NCI-H1092 treated with DMSO at 0.1 percent for 48 hours (cell line): ENCODE measurements at regions not wholly inside any gene's neighbourhood (a gene's known extent, or its start where the extent isn't known, plus 50 kb on each side); places are given as distances from the start of the nearest gene placed in this dataset.
"Not testable (repeated sequence)": the region's sequence is repeated elsewhere in the genome, so short reads cannot be mapped to it uniquely, and the experiment has no call there.

Experiments used
- DNase-seq: peaks from one replicate; lab custom pipeline; 2025; lab: John Stamatoyannopoulos, UW

- no peak for DNase-seq
Measured at GRCh38 chr9:88596376-88596775, 61.4 kb downstream of the NXNL2 start.

- no peak for DNase-seq
Measured at GRCh38 chr9:88604836-88605511, 70.0 kb downstream of the NXNL2 start.

- no peak for DNase-seq
Measured at GRCh38 chr9:88605512-88606362, 70.8 kb downstream of the NXNL2 start.

- no peak for DNase-seq
Measured at GRCh38 chr9:88614359-88614758, 79.4 kb downstream of the NXNL2 start.

GRCh38 chr9:88623698-88624097, 88.7 kb downstream of the NXNL2 start:
- DNase-seq: no peak

GRCh38 chr9:88628114-88628513, 93.1 kb downstream of the NXNL2 start:
- no peak for DNase-seq

- DNase-seq: no peak
Measured at GRCh38 chr9:88628811-88629210, 93.8 kb downstream of the NXNL2 start.

- DNase-seq: not testable (repeated sequence)
Measured at GRCh38 chr9:88630574-88630973, 95.6 kb downstream of the NXNL2 start.

GRCh38 chr9:88635151-88635550, 100.2 kb downstream of the NXNL2 start:
- DNase-seq: no peak

- DNase-seq: no peak
Measured at GRCh38 chr9:88641456-88642240, 106.7 kb downstream of the NXNL2 start.

GRCh38 chr9:88642336-88642735, 107.4 kb downstream of the NXNL2 start:
- DNase-seq: no peak

- no peak for DNase-seq
Measured at GRCh38 chr9:88643931-88644330, 109.0 kb downstream of the NXNL2 start.

GRCh38 chr9:88645172-88645878, 110.3 kb downstream of the NXNL2 start:
- DNase-seq: no peak

- no peak for DNase-seq
Measured at GRCh38 chr9:88645879-88646199, 110.9 kb downstream of the NXNL2 start.

- no peak for DNase-seq
Measured at GRCh38 chr9:88646539-88647300, 111.7 kb downstream of the NXNL2 start.

- no peak for DNase-seq
Measured at GRCh38 chr9:88651682-88652633, 117.0 kb downstream of the NXNL2 start.

- no peak for DNase-seq
Measured at GRCh38 chr9:88652876-88653275, 117.9 kb downstream of the NXNL2 start.

- DNase-seq: no peak
Measured at GRCh38 chr9:88653406-88653805, 118.4 kb downstream of the NXNL2 start.

- DNase-seq: no peak
Measured at GRCh38 chr9:88653911-88654310, 118.9 kb downstream of the NXNL2 start.

- no peak for DNase-seq
Measured at GRCh38 chr9:88657893-88658292, 122.9 kb downstream of the NXNL2 start.
